GM19193 (cell line): ENCODE measurements at regions not wholly inside any gene's neighbourhood (a gene's known extent, or its start where the extent isn't known, plus 50 kb on each side); places are given as distances from the start of the nearest gene placed in this dataset.

Experiments
- POLR2A ChIP-seq: IDR thresholded peaks from 4 replicates; pipeline ENCODE4 v1.6.1; 2011; ENCODE audit not compliant: insufficient read depth, insufficient read length; ENCODE audit errors: extremely low read depth

DNA sequence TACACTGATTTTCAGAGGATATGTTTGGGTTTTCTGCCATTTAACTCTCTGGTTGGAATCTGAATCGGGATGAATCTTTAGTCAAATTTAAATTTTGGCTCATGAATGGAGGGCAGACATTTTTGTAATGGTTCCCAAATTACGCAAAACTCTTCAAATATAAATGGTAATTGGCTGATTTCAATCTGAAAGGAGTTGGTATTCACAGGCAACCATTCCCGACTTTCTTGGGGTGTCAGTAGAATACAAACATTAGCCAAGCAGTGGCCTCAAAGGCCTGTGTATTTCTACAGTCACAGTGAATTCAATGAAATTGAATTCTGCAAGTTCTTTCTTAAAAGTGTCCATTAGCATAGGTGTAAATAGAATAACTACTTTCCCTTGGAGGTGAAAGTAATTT, 668.8 kb upstream of the PRKX start:
- TF ChIP-seq POLR2A: no peak

GRCh38 chrX:4380710-4381109, 667.3 kb upstream of the PRKX start:
- TF ChIP-seq POLR2A: no peak

GRCh38 chrX:4379071-4379470, 665.6 kb upstream of the PRKX start:
- no peak for TF ChIP-seq POLR2A

DNA sequence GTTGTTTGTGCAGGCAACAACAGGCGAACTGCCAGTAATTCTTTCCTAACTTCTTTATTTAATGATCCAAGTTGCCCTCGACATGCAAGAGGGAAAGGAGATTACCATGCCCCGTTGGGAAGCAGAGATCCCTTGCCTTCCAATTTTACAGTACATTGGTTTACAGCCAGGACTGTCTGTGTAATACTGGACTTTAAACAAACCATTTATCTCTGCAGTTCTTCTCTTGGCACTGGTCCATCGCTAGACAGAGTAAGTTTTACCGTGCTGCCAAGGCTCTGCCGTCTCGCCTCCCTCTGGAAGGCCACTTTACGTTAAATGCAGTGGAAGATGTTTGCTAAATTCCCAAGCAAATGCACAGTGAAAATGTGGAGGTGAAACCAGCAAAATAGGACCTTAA, 660.3 kb upstream of the PRKX start:
- TF ChIP-seq POLR2A: no peak

- no peak for TF ChIP-seq POLR2A
Observed at GRCh38 chrX:4358577-4358976, 645.1 kb upstream of the PRKX start.

GRCh38 chrX:4322916-4323315, 609.5 kb upstream of the PRKX start:
- no peak for TF ChIP-seq POLR2A

DNA sequence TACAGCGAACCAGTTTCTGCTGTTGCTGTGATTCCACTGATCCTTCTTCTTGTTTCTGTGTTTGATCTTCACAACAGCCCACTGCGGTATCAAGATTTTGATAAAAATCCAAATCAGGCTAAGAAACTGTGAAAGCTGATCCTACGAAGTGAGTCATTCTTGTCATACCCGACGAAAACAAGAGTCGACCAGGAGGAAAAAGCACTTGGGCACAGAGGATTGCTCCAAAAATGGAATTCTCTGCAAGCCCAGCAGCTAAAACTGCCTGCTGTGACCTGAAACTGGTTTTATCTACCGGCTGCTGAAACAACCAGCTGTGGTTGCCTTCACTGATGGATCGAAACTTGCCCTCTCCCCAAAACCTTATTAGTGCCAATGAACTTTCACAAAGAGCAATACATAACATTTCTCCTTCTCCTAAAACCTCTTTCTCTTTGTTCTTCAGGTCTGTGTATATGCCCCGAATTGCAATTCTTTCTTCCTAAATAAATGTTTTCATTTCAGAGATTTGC, 607.0 kb upstream of the PRKX start:
- no peak for TF ChIP-seq POLR2A

- TF ChIP-seq POLR2A: no peak
Observed at GRCh38 chrX:4315891-4316290, 602.4 kb upstream of the PRKX start.

GRCh38 chrX:4314586-4314985, 601.1 kb upstream of the PRKX start:
- TF ChIP-seq POLR2A: no peak

- no peak for TF ChIP-seq POLR2A
Observed at GRCh38 chrX:4277122-4277521, 563.7 kb upstream of the PRKX start.

- no peak for TF ChIP-seq POLR2A
Observed at GRCh38 chrX:4268676-4269075, 555.2 kb upstream of the PRKX start.

DNA sequence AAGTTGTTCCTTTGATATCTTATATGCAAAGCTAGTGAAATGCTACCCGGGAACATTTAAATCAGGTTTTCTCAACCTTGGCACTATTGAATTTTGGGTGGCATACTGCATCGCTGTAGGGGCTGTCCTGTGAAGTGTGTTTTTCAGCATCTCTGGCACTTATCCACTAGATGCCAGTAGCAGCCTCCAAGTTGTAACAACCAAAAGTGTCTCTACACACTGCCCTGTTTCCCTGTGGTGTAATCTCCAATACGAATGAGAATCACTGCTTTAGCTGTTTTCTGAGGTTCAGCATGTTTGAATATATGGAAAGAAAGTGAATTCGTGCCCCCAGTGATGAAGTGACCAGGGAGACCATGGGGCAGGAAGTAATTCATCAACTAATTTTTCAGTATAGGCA, 551.6 kb upstream of the PRKX start:
- TF ChIP-seq POLR2A: no peak

GRCh38 chrX:4263030-4263803, 549.8 kb upstream of the PRKX start:
- TF ChIP-seq POLR2A: no peak

DNA sequence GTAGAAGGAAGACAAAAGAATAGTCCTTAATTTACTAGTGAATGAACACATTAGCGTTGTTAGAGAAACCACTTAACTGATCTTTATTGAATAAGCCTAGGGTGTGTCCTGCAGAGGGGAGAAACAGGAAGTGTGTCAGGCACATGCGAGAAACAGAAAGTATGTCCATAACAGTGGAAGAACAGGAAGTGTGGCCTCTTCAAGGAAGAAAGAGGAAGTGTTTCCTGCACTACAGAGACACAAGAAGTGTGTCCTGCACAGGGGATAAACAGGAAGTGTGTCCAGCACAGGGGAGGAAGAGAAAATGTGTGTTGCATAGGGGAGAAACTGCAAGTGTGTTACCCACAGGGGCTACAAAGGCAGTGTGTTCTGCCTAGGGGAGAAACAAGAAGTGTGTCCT, 539.6 kb upstream of the PRKX start:
- no peak for TF ChIP-seq POLR2A

- no peak for TF ChIP-seq POLR2A
Observed at GRCh38 chrX:4249401-4249800, 536.0 kb upstream of the PRKX start.

- TF ChIP-seq POLR2A: no peak
Observed at GRCh38 chrX:4243759-4244158, 530.3 kb upstream of the PRKX start.

DNA sequence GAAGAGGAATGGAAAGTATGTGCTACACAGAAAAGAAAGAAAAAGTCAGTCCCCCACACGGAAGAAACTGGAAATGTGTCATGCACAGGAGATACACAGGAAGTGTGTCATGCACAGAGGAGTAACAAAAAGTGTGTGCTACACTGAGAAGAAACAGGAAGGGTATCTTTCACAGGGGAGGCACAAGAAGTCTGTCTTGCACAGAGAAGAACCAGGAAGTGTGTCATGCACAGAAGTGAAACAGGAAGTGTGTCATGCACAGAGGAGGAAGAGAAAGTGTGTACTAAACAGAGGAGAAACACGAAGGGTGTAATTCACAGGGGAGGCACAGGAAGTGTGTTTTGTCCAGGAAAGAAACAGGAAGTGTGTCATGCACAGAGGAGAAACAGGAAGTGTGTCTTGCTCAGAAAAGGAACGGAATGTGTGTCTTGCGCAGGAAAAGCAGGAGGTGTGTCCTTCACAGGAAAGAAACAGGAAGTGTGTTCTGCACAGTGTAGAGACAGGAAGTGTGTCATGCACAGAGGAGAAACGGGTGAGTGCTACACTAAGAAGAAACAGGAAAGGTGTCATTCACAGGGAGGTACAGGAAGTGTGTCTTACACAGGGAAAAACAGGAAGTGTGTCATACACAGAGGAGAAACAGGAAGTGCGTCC, 527.2 kb upstream of the PRKX start:
- TF ChIP-seq POLR2A: no peak
